HG03442 (cell line): ENCODE measurements at regions not wholly inside any gene's neighbourhood (a gene's known extent, or its start where the extent isn't known, plus 50 kb on each side); places are given as distances from the start of the nearest gene placed in this dataset.

Source experiments
- ATAC-seq: cut with Tn5 transposase; IDR thresholded peaks from one replicate; pipeline ENCODE4 v1.9.1; 2021; ENCODE audit warnings: mild to moderate bottlenecking, moderate library complexity; ENCODE audit not compliant: unreplicated experiment

DNA sequence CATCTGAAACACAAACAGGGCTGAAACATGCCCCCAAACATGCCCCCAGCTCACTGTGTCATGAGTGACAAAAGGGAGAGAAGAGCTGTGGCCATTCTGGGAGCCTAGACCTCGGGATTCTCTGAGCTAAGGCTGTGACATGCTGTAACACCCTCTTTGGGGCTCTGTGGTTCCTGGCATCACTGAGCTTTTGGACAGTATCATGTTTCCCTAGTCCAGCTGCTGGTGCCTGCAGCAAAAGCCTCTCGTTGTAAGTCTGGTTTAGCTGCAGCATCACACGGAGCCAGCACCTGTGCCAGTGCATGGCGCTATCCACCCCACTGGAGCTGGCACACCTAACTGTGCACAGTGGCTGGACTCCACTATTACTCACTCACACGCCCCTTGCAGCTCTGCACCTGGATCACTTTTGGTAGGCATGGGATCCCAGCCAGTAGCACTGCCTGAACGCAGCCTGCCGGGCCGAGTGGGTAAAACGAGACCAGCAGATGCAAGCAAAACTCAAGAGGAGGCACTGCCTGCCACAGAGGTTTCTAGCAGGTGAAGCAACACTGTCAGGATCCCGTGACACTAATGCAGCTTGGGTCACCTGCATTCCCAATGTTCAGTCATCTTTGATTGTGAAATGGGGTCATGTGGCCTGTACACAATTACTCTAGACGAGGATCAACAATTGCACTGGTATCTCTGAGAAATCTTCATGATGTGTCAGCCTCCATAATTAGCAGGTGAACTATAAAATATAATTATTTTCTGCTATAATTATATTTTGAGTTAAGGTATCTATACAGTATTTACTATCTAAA, 547.2 kb downstream of the ZNF804A start:
- ATAC-seq = no peak

DNA sequence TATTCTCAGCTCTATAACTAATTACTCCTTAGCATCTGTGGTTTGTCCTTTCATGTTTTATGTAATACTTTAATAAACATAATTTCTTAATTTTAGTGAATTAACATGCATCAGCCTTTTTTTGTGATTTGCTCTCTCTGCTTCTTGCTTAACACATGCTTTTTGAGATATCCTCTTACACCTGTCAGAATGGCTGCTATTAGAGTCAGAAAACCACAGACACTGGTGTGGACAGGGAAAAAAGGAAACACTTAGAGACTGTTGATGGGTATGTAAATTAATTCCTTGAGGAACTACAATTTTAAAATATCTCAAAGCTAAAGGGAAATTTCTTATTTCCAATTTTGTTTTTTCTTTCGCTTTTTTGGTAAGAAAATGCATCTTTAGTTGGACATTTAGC, 549.0 kb downstream of the ZNF804A start:
- no peak for ATAC-seq

DNA sequence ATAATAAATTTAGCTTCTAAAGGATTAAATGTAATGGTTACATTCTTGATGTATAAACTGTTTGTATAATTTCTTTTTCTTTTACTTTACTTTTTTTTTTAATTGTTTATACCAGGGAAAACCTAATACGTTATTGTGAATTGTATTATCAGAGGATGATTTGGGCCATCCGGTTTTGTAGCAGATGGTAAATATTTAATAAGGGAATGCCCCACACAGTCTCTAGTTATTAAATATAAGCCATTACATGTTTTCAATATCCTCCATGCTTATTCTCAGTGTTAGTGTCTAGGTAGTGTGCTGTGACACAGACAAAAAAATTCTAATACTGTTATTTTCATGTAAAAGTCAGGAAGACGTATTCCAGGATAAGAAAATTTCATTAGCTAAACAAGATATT, 553.9 kb downstream of the ZNF804A start:
- no peak for ATAC-seq

DNA sequence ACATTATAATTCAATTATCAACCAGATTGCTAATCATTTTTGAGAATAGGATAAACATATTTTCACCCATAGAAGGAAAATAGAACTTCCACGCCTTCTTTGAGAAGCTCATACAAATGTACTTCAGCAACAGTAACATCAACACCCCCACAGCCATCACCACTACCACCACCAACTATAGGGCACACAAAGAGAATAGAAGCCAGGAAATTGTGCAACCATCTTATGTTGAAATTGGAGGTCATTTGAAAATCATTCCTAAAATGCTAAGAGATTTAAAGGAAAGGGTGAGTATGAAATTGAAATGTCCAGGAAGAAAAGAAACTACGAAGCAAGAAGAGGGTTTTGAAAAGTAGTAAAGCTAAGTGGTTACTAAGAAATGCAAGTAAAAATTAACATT, 563.4 kb downstream of the ZNF804A start:
- ATAC-seq = no peak

DNA sequence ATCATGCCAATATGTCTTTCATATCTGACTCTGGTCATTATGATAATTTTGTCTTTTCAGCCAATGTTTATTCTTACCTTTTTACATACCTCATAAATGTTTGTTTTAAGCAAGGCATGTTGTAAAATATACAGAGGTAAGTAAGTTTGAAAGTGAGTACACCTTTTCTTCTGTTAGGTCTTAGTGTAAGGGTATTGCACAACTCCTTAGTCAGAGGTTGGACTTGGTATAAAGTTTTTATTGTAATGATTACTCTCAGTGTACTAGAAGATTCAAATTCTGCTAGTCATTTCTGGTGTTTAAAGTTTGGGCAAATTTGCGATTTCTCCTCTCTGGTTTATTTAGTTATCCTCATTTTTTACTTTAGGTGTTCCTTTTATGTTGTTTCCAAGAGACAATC, 564.3 kb upstream of the FSIP2 start:
- ATAC-seq = no peak

DNA sequence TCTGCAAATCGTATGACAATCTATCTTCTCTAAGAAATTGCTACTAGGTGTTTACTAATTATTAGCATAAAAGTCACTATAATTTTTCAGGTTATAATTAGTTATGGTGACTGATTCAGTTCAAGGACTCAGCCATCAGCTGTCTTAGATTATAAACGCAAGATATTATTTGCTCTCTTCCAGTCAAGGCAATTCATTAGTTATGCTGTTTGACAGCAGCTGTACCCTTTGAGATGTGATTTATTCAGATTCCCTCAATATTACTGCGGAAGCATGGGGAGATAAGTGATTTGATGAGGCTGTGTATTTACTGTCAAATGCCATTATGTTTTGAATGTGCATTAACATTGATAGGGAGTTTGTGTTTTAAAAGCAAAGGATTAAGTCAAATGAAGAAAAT, 558.9 kb upstream of the FSIP2 start:
- ATAC-seq = no peak

DNA sequence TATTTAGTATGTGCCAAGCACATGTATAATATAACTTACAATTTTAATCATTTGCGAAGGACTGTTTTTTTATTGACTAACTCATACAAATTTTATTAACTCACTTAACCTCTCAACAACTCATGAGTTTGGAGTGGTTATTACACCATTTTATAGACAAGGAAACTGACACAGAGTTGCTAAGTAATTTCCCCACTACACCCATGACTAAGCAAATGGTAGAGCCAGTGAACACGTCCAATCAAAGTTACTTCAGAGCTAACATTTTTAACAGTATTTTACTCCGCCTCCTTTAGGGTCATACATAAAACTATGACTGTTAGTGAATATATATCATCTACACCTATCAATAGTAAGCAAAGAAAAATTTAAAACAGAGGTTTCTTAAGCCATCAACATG, 556.7 kb upstream of the FSIP2 start:
- no peak for ATAC-seq

DNA sequence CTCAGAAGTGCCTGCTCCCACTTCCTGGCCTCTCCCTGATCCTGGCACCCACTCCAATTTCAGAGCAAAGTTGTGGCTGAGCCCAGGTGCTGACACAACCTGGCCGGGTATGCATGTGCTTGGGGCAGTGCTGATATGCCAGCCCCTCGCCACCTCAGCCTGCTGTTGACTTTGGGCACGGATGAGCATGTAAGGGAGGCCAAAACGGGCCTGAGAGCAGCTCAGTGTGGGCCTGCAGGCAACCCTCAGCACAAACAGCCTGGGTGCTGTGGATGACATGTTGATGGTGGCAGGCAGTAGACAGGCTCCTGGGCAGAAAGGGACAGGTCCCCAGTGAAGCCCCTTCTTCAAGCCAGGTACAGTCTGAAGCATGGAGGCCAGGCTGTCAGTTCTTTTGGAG, 553.6 kb upstream of the FSIP2 start:
- no peak for ATAC-seq

DNA sequence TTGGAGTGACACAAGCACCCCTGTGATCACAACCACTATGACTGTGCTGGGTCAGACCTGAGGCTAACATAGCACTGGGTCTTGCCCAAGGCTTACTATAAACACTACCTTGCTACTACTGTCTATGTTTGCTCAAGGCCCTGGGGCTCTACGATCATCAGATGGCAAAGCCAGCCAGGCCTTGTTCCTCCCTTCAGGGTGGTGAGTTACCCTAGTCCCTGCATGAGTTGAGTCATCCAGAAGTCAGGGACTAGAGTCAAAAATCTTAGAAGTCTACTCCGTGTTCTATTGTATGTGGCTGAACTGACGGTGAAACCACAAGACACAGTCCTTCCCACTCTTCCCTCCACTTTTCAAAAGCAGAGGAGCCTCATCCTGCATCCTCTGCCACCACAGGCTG, 551.2 kb upstream of the FSIP2 start:
- ATAC-seq = no peak

DNA sequence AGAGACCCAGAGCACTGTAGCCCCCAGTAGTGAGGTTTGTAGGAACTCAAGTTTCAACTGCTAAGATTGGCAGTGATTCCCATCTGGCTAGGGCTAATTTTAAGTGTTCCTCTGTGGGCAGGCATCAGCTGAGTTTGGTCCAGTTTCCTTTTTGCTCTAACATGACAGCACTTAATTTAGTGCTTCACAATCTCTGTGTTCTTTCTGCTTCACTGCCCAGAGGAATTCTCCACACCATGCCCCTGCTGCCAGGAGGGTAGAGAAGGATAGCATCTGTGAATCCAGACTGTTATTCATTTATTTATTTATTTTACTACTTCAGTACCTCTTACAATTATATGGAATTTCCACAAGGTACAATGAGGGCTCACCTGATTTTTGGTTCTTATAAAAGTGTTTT, 549.9 kb upstream of the FSIP2 start:
- ATAC-seq = no peak

DNA sequence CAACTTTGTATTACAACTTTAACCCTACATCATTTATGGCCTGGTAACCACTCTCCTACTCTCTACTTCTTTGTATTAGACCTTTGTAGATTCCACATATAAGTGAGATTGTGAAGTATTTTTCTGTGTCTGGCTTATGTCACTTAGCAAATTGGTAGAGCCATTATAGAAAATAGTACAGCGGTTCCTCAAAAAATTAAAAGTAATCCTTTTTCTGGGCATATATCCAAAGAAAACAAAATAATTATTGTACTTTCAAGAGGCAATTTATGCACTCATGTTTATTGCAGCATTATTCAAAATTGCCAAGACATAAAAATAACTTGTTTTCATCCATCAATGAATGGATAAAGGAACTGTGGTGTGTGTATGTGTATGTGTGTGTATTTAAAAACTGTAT, 537.5 kb upstream of the FSIP2 start:
- ATAC-seq = no peak

DNA sequence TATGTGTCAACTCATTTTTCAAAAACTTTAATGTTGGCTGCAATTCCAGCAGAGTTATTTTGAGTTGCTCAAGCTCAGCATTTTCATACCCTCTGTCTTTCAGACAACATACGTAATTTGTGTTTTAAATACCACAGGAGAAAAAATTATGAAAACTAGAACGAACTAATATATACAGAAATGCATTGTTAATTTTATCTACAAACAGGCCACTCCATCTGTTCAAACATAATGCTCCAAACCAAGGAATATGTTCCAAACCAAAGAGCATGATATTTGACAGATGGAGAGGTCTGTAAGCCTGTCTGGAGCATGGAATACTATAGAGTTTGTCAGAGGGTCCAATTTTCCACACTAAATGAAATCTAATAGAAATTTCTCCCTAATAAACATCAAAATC, 536.2 kb upstream of the FSIP2 start:
- ATAC-seq = no peak

DNA sequence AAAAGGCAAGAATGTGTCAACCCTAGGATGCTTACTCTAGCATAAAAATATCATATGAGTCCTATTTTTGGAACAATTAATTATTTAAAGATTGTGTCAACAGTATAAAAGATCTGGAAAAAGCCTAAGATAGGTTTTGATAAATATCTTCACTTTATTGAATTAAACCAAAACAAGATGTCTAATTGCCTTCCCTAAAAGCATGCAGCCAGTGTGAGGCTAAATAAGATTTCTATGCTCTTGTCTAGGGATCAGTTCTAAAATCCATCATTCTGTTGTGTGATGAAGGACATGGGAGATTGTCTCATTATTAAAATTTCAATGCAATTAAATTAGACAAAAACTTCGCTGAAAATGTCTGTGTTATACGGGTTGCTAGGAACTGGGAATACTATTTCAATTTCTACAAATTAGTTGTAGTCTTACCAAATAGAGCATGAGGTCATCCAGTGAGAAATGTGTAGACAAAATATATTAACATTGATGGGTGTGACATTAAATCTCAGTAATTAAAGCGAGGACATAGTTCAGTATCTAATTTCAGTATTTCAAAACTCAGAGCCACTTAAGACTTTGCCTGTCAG, 535.6 kb upstream of the FSIP2 start:
- no peak for ATAC-seq

DNA sequence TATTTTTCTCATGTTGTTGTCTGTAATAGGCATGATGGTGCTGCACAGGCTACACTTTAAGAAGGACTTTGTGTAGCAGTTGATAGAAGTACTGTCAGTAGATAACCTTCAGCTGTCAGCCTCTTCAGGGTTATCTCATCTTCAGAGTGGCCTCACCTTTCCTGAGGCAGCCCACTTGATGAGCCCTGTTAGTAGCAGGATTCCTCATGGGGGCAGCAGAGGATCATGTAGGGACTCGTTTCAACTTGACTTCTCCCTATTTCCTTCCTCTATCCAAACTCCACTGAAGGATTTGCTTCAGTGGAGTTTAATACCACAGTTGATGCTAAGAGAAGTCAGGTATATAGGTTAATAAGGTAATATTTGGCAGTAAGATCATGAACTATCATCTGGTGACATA, 530.3 kb upstream of the FSIP2 start:
- ATAC-seq = peak; percentile 46

DNA sequence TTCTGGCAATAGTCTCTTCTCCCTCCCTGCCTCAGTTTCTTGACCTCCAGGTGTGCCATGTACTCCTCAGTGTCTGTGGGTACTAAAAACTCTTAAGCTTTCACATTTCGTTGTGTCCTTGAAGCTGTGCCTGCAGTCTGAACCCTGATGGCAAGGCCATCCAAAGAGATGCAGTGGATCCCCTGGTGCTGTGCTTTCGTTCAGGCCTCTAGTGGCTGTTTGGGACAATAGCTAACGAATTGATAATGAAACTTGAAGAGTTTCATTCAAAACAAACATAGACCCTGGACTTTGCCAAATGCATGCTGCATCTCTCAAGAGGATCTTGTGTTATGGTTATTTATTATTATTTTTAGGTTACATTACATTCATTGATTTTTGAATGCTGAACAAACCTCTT, 523.1 kb upstream of the FSIP2 start:
- no peak for ATAC-seq

DNA sequence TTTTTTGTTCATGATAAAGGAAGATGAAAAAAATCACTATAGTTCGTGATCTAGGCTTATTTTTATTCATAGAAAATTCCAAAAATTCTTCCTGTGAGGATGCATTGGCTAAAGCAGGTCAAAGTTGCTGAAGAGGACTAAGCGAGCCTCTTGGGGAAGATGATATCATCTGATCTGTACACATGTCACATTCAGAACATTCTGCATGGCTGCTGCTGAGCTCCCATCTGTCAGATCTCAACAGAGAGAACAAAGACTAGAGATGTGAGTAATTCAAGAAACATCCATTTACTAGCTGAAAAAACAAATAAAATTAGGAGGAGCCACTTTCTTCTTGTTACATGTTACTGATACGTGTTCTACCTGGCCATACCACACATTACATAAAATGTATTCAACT, 518.6 kb upstream of the FSIP2 start:
- ATAC-seq = no peak

DNA sequence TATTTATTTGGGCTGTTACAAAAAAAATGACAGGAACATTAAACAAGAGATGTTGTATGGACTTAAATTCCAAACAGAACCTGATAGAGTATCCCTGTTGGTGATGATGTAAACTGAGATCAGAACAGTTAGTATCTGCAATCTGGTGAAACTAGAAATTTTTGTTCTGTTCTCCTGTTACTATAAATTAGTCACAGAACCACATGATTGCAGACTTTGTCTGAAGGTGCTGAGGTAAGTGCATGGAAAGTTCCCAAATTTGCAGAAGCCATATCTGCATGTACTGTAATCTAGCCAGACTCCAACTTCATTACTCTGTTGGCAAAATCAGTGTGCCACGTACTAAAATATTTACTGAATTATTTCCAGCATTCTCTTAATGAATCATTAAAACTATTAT, 516.3 kb upstream of the FSIP2 start:
- ATAC-seq = no peak

DNA sequence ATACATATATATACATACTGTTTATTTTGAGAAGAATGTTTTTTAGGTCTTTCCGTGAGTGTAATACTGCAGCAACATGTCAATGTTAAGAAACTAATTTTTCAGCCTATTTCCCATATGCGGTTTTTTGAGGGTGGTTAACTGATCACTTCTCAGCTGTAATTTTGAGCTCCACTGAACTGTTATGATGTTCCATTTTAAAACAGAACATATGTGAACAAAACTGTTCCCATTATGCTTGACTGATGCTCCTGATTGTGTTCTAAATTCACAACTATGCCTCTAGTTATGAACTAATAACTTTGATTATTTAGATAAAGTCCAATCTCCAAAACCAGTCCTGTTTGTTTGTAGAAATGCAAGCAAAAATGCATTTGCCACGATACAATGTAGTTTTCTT, 511.2 kb upstream of the FSIP2 start:
- ATAC-seq = no peak

DNA sequence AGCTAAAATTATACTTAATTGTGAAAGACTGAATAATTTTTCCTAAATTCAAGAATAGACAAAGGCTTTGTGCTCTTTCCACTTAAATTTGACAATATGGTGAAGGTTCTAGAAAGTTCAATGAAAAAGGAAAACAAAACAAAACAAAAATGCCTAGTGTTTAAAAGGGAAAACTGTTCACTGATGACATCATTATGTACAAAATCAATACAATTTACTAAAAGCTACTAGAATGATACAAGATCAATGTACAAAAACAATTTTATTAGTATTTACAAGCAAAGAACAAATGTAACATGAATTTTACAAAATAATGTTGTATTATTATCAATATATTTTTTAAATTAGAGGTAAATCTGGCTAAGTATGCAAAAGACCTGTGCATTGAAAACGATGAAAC, 499.1 kb upstream of the FSIP2 start:
- no peak for ATAC-seq

DNA sequence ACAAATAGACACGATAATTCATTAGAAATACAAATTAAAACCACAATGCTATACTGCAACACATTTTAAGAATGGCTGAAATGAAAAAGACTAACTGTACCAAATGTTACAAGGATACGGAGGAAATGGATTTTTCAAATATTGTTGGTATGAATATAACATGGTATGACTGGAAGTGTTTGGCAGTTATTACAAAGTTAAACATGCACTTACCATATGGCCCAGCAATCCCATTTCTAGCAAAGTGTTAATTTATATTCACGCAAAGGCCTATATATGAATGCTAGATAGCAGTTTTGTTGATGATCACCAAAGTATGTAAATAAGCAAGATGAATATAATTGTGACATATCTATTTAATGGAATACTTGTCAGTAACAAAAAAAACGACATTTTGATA, 497.8 kb upstream of the FSIP2 start:
- ATAC-seq = no peak

DNA sequence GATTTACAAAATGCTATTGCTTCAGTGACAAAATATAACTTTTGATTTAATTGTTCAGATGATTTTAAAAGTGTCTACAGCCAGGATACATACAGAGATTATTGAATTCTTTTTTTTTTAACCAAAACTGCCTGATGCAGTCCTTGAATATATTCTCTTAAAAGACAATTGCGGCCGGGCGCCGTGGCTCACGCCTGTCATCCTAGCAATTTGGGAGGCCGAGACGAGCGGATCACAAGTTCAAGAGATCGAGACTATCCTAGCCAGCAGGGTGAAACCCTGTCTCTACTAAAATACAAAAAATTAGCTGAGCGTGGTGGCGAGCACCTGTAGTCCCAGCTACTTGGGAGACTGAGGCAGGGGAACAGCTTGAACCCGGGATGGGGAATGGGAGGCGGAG, 497.0 kb upstream of the FSIP2 start:
- no peak for ATAC-seq

DNA sequence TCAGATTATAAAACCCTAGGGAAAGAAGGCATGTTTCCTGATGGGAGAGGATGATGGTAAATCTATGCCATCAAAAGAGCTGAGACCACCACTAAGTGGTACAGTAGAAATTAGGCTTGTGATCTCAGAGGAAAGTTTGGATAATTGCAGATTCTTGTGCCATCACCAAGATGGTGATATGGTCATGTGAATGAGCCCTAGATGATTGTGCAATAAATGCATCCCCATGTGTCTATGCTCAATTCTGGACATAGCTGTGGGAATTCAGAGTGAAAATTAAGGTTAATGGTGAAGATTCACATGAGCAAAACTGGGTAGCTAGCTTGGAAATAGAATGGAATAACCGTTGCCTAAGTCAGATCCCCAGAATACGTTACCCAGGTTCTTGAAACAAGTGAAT, 496.1 kb upstream of the FSIP2 start:
- ATAC-seq = no peak

DNA sequence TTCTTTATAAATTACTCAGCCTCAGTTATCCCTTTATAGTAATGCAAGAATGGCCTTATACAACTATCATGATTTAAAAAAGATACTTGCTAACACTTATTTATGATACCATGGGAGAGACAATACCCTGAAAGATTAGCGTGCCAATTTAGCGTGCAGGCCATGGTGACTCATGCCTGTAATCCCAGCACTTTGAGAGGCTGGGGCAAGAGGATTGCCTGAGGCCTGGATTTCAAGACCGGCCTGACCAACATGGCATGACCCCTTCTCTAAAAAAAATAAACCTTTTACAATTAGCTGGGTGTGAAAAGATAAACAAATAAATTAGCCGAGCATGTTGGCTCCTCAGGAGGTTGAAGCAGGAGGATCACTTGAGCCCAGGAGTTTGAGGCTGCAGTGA, 493.4 kb upstream of the FSIP2 start:
- ATAC-seq = no peak
